Endothelial cell of umbilical vein (primary cell): ENCODE measurements at regions not wholly inside any gene's neighbourhood (a gene's known extent, or its start where the extent isn't known, plus 50 kb on each side); places are given as distances from the start of the nearest gene placed in this dataset.
"Not testable (repeated sequence)": the region's sequence is repeated elsewhere in the genome, so short reads cannot be mapped to it uniquely, and the experiment has no call there.

Source experiments
- BruUV-seq: library from RNA; stranded (reverse); fragments of 400-500 nt; replicated peaks from 2 replicates; lab custom pipeline; 2021; lab: Mats Ljungman, UMichigan
- CTCF ChIA-PET: fragments of 300-600, 350-600 bp; sonication (Branson Sonifier 250); formaldehyde crosslinking; loops from one replicate; lab custom pipeline; 2021; ENCODE audit warnings: antibody characterized with exemption, inconsistent platforms; lab: Charles Lee
- POLR2A ChIA-PET: fragments of 300-600, 350-600 bp; sonication (Branson Sonifier 250); formaldehyde crosslinking; loops from one replicate; lab custom pipeline; 2021; ENCODE audit warnings: antibody characterized with exemption, inconsistent platforms; lab: Charles Lee
- DNase-seq: peaks from one replicate; pipeline ENCODE4 v3.0.0-alpha.2; 2011; ENCODE audit warnings: low read depth, low spot score
- FAIRE-seq: peaks from 2 replicates; lab custom pipeline; 2011; peaks lifted over from hg19 to GRCh38; lab: Jason Lieb, UNC
- H2AFZ ChIP-seq: 2 replicates; pipeline ENCODE4 v1.6.0; 2012; ENCODE audit warnings: low read depth, low read length, control low read depth, inconsistent platforms
- H3K27ac ChIP-seq: 2 replicates; pipeline ENCODE4 v1.5.1; 2011; ENCODE audit warnings: low read depth, mild to moderate bottlenecking, control low read depth, low read length, moderate library complexity; ENCODE audit not compliant: insufficient read depth
- H3K27me3 ChIP-seq, 2 experiments: 2 replicates each; pipeline versions ENCODE4 v1.6.0 to v1.6.1; 2011; ENCODE audit warnings: low read length in 2 of 2, mixed read lengths in 1 of 2; ENCODE audit not compliant: control insufficient read depth in 2 of 2, insufficient read depth in 2 of 2
- H3K36me3 ChIP-seq, 2 experiments: 2 replicates in 1 of 2; 3 replicates in 1 of 2; pipeline ENCODE4 v1.5.1; 2011; ENCODE audit warnings: low read length in 2 of 2, mild to moderate bottlenecking in 1 of 2, moderate library complexity in 1 of 2; ENCODE audit not compliant: control insufficient read depth in 2 of 2, insufficient read depth in 2 of 2; ENCODE audit errors: extremely low read depth in 1 of 2
- H3K4me1 ChIP-seq: 3 replicates; pipeline ENCODE4 v1.5.1; 2011; ENCODE audit warnings: mild to moderate bottlenecking, low read length; ENCODE audit not compliant: control insufficient read depth, insufficient read depth; ENCODE audit errors: extremely low read depth
- H3K4me2 ChIP-seq: 2 replicates; pipeline ENCODE4 v1.6.1; 2011; ENCODE audit warnings: low read length, control low read depth, mixed read lengths; ENCODE audit not compliant: insufficient read depth
- H3K4me3 ChIP-seq, 3 experiments: fragments of 200-600 bp in 1 of 3; sonication (generic), shearing (Covaris generic) in 1 of 3; replicated peaks in 1 of 3; 2 replicates each; pipeline ENCODE4 v1.5.1; 2011 to 2016; ENCODE audit warnings: control low read depth in 3 of 3, low read length in 3 of 3, mild to moderate bottlenecking in 2 of 3, inconsistent platforms in 1 of 3, low read depth in 1 of 3, moderate library complexity in 1 of 3; ENCODE audit not compliant: insufficient read depth in 1 of 3
- H3K79me2 ChIP-seq: 2 replicates; pipeline ENCODE4 v1.6.0; 2012; ENCODE audit warnings: low read length, inconsistent platforms; ENCODE audit not compliant: control insufficient read depth, insufficient read depth
- H3K9ac ChIP-seq: replicated peaks from 2 replicates; pipeline ENCODE3; 2011; ENCODE audit warnings: low read length, control low read depth; ENCODE audit not compliant: insufficient read depth; ENCODE audit errors: extremely low read depth
- H3K9me1 ChIP-seq: replicated peaks from 3 replicates; pipeline ENCODE4 v1.6.0; 2011; ENCODE audit warnings: mild to moderate bottlenecking, low read length; ENCODE audit not compliant: control insufficient read depth, insufficient read depth; ENCODE audit errors: extremely low read depth
- H3K9me3 ChIP-seq: replicated peaks from 2 replicates; pipeline ENCODE4 v1.5.1; 2012; ENCODE audit warnings: low read length, inconsistent platforms; ENCODE audit not compliant: control insufficient read depth, insufficient read depth
- H4K20me1 ChIP-seq: replicated peaks from 2 replicates; pipeline ENCODE3; 2011; ENCODE audit warnings: mild to moderate bottlenecking, low read length; ENCODE audit not compliant: control insufficient read depth, insufficient read depth; ENCODE audit errors: extremely low read depth
- EZH2 ChIP-seq: IDR thresholded peaks from 2 replicates; pipeline ENCODE4 v1.6.1; 2012; ENCODE audit warnings: borderline replicate concordance, low read depth, mild to moderate bottlenecking, moderate library complexity, low read length, inconsistent platforms; ENCODE audit not compliant: severe bottlenecking
- FOS ChIP-seq: IDR thresholded peaks from 2 replicates; pipeline ENCODE4 v1.6.1; 2011; ENCODE audit warnings: mild to moderate bottlenecking, low read length, moderate library complexity, borderline replicate concordance; ENCODE audit not compliant: insufficient read depth
- GATA2 ChIP-seq: IDR thresholded peaks from 2 replicates; pipeline ENCODE4 v1.7.0; 2011; ENCODE audit warnings: low read depth, mild to moderate bottlenecking, moderate library complexity, mixed read lengths, low read length; ENCODE audit not compliant: insufficient read length, insufficient read depth
- JUN ChIP-seq: IDR thresholded peaks from 2 replicates; pipeline ENCODE4 v1.6.1; 2011; ENCODE audit warnings: borderline replicate concordance, low read depth; ENCODE audit not compliant: insufficient read length, insufficient read depth
- MYC ChIP-seq: IDR thresholded peaks from one replicate; pipeline ENCODE4 v1.6.1; 2011; ENCODE audit warnings: mild to moderate bottlenecking, low read depth, low read length
- POLR2A ChIP-seq: IDR thresholded peaks from 2 replicates; pipeline ENCODE4 v1.6.1; 2012; ENCODE audit warnings: low read depth, mild to moderate bottlenecking, control low read depth, low read length
- POLR2AphosphoS5 ChIP-seq: IDR thresholded peaks from 2 replicates; pipeline ENCODE4 v1.6.1; 2012; ENCODE audit warnings: low read depth, mild to moderate bottlenecking, control low read depth, low read length, moderate library complexity; ENCODE audit not compliant: insufficient read depth
- dilution Hi-C: fragments of 300-500 bp; cut with MboI; formaldehyde crosslinking; loops from one replicate; pipeline ENCODE4 v1.15.0; 2019; ENCODE audit warnings: low sequenced_read_pairs; ENCODE audit not compliant: extremely low pct_ligation_motif_present
- intact Hi-C: fragments of 100-400 bp; cut with micrococcal nuclease; formaldehyde crosslinking; loops from one replicate; pipeline ENCODE4 v1.10.0; 2022
- TF ChIP-seq, protein P1 (sequence below), 2 donors: IDR thresholded peaks; 1 replicate in 1 of 2; 2 replicates in 1 of 2; pipeline ENCODE4 v1.5.1; 2011; ENCODE audit warnings: low read length in 2 of 2, mild to moderate bottlenecking in 2 of 2, moderate library complexity in 2 of 2, control low read depth in 1 of 2, inconsistent platforms in 1 of 2, low read depth in 1 of 2; ENCODE audit not compliant: insufficient read depth in 1 of 2; ENCODE audit errors: extremely low read depth in 1 of 2
- TF ChIP-seq, protein P2 (sequence below): IDR thresholded peaks from 2 replicates; pipeline ENCODE4 v1.6.1; 2011; ENCODE audit not compliant: insufficient read depth, insufficient read length

DNA sequence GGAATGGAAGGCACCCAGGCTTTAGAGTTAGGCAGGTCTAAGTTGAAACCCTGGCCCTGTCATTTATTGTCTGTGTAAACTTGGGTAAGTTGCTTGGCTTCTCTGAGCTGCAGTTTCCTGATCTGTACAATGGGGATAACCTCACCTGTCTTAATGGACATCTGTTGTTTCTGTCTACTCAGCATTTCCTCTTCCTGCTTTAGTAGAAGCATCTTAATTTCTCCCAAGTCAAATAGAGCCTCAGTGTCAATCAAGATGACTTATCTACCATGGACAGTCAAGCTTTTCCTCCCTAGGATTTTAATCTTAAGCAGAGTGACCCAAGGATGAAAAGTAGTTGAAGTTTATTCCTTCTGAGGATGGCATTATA is 119.7 kb downstream of the FZD1 start:
- no peak for DNase-seq
- ChIA-PET POLR2A (no interaction called here), CTCF (interaction anchor here (1.1 kb wide), 1 partner anchor 96 kb away, joined by 3 read pairs; no protein-coding TSS in a partner anchor)
- Histone ChIP-seq H3K27ac (no peak overlapping the region), H3K4me1 (no peaks in the 10 kb centered on the region), H3K79me2 (no peaks in the 10 kb centered on the region), H3K9me3 (no peaks in the 10 kb centered on the region), H3K9me1 (no peaks in the 10 kb centered on the region), H4K20me1 (no peaks in the 10 kb centered on the region), H3K27me3 (peaks cover 0 to 2% of the 10 kb centered on the region in 2 experiments), H3K9ac (no peak overlapping the region), H3K4me2 (no peak overlapping the region), H2AFZ (no peak overlapping the region), H3K4me3 (no peak overlapping the region), H3K36me3 (no peaks in the 10 kb centered on the region)
- dilution Hi-C loops: no loop called here
- no TSS peak for BruUV-seq
- TF ChIP-seq POLR2AphosphoS5 (no peak), FOS (no peak), JUN (no peak), MYC (no peak), GATA2 (no peak), EZH2 (no peak), POLR2A (no peak)
- TF ChIP-seq, protein P1, sequence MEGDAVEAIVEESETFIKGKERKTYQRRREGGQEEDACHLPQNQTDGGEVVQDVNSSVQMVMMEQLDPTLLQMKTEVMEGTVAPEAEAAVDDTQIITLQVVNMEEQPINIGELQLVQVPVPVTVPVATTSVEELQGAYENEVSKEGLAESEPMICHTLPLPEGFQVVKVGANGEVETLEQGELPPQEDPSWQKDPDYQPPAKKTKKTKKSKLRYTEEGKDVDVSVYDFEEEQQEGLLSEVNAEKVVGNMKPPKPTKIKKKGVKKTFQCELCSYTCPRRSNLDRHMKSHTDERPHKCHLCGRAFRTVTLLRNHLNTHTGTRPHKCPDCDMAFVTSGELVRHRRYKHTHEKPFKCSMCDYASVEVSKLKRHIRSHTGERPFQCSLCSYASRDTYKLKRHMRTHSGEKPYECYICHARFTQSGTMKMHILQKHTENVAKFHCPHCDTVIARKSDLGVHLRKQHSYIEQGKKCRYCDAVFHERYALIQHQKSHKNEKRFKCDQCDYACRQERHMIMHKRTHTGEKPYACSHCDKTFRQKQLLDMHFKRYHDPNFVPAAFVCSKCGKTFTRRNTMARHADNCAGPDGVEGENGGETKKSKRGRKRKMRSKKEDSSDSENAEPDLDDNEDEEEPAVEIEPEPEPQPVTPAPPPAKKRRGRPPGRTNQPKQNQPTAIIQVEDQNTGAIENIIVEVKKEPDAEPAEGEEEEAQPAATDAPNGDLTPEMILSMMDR (IDR thresholded peaks at IDR 0.05; ENCODE audit: extremely low read depth in 1 of 2, insufficient read depth in 1 of 2, low read depth in 1 of 2, low read length in 2 of 2): no peak
- TF ChIP-seq, protein P2, sequence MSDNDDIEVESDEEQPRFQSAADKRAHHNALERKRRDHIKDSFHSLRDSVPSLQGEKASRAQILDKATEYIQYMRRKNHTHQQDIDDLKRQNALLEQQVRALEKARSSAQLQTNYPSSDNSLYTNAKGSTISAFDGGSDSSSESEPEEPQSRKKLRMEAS: no peak
- FAIRE-seq: no peak
- intact Hi-C loops: no loop called here

DNA sequence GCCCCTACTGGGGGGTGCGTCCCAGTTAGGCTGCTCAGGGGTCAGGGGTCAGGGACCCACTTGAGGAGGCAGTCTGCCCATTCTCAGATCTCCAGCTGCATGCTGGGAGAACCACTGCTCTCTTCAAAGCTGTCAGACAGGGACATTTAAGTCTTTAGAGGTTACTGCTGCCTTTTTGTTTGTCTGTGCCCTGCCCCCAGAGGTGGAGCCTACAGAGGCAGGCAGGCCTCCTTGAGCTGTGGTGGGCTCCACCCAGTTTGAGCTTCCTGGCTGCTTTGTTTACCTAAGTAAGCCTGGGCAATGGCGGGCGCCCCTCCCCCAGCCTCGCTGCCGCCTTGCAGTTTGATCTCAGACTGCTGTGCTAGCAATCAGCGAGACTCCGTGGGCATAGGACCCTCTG is 130.5 kb downstream of the FZD1 start:
- CTCF ChIA-PET, H3K9me3 ChIP-seq, H3K9me1 ChIP-seq, dilution Hi-C loops, H3K27me3 ChIP-seq, FAIRE-seq, H3K4me1 ChIP-seq, POLR2A ChIA-PET, H3K79me2 ChIP-seq, H3K9ac ChIP-seq, H2AFZ ChIP-seq, H4K20me1 ChIP-seq, H3K27ac ChIP-seq, intact Hi-C loops, H3K36me3 ChIP-seq, H3K4me2 ChIP-seq, BruUV-seq, DNase-seq, H3K4me3 ChIP-seq: not testable (repeated sequence)

DNA sequence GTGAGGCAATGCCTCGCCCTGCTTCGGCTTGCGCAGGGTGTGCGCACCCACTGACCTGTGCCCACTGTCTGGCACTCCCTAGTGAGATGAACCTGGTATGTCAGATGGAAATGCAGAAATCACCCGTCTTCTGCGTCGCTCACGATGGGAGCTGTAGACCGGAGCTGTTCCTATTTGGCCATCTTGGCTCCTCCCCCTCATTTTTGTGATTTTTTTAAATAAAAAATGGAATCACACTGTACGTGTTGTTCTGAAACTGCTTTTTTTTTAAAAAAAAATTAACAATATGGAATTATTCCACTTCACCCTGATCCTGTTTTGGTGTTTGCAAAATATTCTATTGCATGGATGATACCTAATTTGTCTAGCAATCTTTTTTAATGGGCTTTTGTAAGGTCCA is 131.1 kb downstream of the FZD1 start:
- H3K4me1 ChIP-seq, H3K9me1 ChIP-seq, H2AFZ ChIP-seq, H3K36me3 ChIP-seq, intact Hi-C loops, H3K4me3 ChIP-seq, CTCF ChIA-PET, H4K20me1 ChIP-seq, dilution Hi-C loops, BruUV-seq, H3K27ac ChIP-seq, H3K9ac ChIP-seq, DNase-seq, FAIRE-seq, H3K4me2 ChIP-seq, H3K27me3 ChIP-seq, POLR2A ChIA-PET, H3K9me3 ChIP-seq, H3K79me2 ChIP-seq: not testable (repeated sequence)
